PC-3 (cell line): ENCODE measurements at regions not wholly inside any gene's neighbourhood (a gene's known extent, or its start where the extent isn't known, plus 50 kb on each side); places are given as distances from the start of the nearest gene placed in this dataset.

Experiments
- EZH2 ChIP-seq: fragments of 300-600 bp; sonication (generic); IDR thresholded peaks from one replicate; pipeline ENCODE4 v1.6.1; 2017; ENCODE audit warnings: antibody characterized with exemption, mild to moderate bottlenecking, low read length; ENCODE audit not compliant: unreplicated experiment
- TF ChIP-seq, protein P1 (sequence below): fragments of 300-600 bp; sonication (generic); conservative IDR thresholded peaks from 2 replicates; pipeline ENCODE4 v1.5.1; 2017; ENCODE audit warnings: antibody characterized with exemption, low read depth, mild to moderate bottlenecking, low read length

DNA sequence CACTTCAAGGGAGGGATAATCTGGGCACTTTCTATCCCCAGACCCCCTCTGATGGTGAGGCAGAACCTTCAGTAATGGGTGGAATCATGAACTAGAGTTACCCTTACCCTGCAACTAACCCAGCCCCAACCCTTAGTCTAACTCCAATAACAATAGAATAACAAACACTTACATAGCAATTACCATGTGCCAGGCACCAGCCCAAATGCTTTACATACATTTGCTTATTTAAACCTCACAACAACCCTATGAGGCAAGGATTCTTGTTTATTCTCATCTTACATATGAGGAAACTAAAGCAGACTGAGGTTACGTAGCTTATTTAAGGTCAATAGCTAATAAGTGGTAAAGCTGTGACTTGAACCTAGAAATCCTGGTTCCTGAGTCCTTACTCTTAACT lies 132.8 kb downstream of the CYP26B1 start:
- TF ChIP-seq, protein P1, sequence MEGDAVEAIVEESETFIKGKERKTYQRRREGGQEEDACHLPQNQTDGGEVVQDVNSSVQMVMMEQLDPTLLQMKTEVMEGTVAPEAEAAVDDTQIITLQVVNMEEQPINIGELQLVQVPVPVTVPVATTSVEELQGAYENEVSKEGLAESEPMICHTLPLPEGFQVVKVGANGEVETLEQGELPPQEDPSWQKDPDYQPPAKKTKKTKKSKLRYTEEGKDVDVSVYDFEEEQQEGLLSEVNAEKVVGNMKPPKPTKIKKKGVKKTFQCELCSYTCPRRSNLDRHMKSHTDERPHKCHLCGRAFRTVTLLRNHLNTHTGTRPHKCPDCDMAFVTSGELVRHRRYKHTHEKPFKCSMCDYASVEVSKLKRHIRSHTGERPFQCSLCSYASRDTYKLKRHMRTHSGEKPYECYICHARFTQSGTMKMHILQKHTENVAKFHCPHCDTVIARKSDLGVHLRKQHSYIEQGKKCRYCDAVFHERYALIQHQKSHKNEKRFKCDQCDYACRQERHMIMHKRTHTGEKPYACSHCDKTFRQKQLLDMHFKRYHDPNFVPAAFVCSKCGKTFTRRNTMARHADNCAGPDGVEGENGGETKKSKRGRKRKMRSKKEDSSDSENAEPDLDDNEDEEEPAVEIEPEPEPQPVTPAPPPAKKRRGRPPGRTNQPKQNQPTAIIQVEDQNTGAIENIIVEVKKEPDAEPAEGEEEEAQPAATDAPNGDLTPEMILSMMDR: no peak
- no peak for TF ChIP-seq EZH2
